HCEC 1CT (cell line): ENCODE measurements at regions not wholly inside any gene's neighbourhood (a gene's known extent, or its start where the extent isn't known, plus 50 kb on each side); places are given as distances from the start of the nearest gene placed in this dataset.
A peak's percentile ranks its signal among the peaks of the same experiment; 100 is the strongest.

Experiments
- DNase-seq: peaks from one replicate; pipeline ENCODE4 v3.0.0-alpha.2; 2017

GRCh38 chr6:42512579-42512978 lies 51.2 kb upstream of the UBR2 start:
- DNase-seq, result no peak

GRCh38 chr6:42511803-42512422 lies 51.9 kb upstream of the UBR2 start:
- DNase-seq, result peak; percentile 15

GRCh38 chr6:42510795-42511194 lies 53.0 kb upstream of the UBR2 start:
- no peak for DNase-seq

DNA sequence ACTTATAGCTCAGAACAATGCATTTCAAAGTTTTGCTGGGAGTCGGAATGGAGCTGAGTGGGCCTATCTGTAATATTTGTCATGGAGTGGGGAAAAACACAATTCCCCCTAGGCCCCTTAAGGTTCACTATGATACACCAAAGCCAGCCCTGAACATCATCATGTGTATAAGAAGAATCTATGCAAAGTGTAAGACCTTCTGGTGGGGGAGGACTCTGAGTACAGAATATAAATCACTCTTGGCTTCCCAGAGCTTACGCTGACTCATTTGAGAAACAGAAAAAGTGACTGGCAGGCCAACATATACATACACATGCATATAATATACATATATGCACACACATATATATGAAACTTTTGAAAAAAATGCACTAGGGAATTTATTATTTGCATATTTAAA lies 54.1 kb upstream of the UBR2 start:
- DNase-seq, result no peak

DNA sequence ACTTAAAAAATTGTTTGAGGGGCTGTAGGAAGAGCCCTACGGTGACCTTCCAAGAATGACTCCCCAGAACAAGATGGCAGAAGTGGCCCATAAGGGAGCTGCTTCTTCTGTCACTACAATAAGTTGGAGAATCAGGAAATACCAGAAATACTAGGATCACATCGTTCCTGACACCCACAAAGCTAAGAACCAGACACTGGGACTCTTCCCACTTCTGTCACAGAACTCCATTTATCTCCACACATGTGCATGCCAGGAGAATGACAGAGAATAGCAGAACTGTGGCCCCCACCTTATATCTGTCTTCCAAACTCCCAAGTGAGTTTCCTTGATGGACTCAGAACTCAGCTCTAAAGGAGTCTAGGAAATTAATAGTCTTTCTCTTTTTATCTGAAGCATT lies 54.6 kb upstream of the UBR2 start:
- no peak for DNase-seq

DNA sequence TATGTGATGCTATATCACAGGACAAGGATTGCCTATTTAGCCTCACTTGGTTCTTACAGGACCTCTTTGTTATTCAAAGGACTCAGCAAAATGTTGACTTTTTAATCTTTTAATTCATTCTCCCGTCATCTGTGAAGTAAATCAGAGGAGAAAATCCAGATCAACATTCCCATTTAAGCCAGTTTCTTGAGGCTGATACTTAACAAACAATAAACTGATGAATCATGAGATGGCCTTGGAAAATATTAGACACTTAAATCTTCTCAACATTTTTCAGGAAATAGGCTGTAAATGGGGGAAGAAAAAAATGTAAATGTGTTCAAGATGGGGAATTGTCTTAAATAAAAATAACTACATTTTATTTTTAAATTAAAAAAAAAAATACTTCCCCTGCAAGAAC lies 55.9 kb upstream of the UBR2 start:
- DNase-seq, result peak; percentile 12

DNA sequence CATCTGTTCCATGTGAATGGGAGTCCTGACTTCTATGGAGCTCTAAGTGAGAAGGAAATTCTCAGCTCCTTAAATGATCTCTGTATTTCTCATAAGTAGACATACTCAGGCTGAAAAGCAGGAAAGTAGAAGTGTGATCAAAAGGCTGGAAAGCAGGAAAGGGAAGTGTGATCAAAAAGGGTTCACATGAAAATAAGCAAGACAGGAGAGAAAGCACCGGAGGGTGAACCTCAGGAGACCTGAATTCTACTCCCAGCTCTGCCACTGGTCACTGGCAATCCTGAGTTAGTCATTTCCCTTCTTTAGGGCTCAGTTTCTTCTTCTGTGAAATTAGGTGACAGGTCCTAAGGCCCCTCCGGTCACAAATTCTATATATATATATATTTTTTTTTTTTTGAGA lies 55.5 kb upstream of the TRERF1 start:
- DNase-seq, result no peak

DNA sequence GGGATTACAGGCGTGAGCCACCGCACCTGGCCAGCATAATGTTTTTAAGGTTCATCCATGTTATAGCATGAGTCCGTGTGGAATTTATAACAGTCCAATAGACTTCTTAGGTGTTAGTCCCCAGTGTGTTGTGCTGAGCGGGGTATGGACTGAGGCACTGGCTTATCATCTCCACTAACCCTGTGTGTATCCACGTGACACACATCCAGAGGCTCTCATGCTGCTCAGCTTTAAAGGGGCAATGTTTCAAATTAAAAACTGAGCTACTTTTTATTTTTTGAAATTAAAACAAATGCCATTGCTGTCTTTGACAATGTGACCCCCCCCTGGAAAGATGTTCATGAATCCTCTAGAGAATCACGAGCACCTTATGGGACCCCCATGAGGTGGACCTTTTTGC lies 54.3 kb upstream of the TRERF1 start:
- DNase-seq, result no peak

DNA sequence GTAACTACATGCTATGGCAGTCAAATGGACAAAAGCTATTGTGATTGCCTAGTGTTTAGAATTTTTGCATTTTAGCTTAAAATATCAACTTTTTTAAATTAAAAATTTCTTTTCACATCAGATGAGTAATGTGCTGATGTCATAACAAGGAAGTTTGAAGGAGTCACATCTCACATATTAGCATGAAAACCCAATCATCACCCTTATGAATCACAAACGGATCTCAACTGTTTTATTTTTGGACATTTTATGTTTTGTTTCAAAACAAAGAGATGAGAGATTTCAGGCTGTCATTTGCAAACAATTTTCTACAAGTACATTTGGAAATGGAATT lies 53.6 kb upstream of the TRERF1 start:
- peak; percentile 82 for DNase-seq

GRCh38 chr6:42503894-42504293 lies 52.2 kb upstream of the TRERF1 start:
- no peak for DNase-seq

DNA sequence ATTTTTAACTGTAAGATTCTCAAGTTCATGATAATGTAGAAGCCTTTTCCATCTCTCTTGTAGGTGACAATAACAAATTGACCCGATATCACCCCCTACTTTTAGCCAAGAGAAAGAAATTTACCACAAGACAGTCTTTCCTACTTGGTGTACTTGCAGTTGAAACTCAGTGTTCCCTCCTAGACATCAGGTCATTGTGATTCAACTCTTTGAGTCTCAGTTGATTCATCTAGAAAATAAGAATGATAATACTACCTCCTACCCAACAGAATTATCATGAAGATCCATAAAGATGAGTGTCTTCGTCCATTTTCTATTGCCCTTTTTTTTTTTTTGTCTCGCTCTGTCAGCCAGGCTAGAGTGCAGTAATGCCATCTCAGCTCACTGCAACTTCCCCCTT lies 51.3 kb upstream of the TRERF1 start:
- no peak for DNase-seq

GRCh38 chr6:42502127-42502526 lies 50.4 kb upstream of the TRERF1 start:
- DNase-seq, result no peak
